Cerebellar cortex (tissue), 1 donor: ENCODE measurements at regions not wholly inside any gene's neighbourhood (a gene's known extent, or its start where the extent isn't known, plus 50 kb on each side); places are given as distances from the start of the nearest gene placed in this dataset.
"Not testable (repeated sequence)": the region's sequence is repeated elsewhere in the genome, so short reads cannot be mapped to it uniquely, and the experiment has no call there.

Experiments used
- DNase-seq: peaks from one replicate; pipeline ENCODE4 v3.0.0-alpha.2; 2015; ENCODE audit warnings: low spot score

DNA sequence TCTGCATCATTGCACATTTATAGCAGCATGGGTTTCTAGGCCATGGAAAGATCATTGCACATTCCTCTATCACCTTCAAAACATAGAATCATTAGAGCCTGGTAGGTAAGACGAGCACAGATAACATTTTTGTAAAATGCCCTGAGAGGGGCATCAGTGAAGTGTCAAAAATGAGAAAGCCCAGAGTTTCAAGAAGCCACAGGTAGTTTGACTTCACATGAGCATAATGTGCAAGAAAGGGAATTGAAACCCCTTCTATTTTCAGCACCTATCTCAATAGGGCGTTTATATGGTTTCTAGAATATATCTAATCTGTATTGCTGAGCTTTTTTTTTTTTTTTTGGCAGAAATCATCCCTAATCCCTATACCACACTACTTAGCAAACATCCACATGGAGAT lies 2441.7 kb downstream of the ARAP2 start:
- DNase-seq: no peak

DNA sequence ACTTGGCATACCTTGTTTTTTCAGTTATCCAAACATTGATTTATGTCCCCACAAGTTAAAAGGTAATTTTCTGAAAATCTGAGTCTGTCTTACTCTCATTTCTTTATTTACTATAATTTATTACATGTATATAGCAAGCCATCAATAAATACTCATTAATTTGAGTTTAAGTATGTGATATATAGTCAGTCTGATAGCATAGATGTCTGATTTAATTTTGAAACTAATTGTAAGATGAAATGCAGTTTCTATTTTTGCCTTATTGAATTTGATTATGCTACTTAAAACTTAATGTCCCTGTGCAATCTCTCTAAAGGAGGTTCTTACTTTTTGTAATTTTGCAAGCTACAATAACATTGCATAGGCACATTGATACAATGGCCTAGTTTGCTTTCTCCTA lies 2418.6 kb downstream of the ARAP2 start:
- DNase-seq: no peak

DNA sequence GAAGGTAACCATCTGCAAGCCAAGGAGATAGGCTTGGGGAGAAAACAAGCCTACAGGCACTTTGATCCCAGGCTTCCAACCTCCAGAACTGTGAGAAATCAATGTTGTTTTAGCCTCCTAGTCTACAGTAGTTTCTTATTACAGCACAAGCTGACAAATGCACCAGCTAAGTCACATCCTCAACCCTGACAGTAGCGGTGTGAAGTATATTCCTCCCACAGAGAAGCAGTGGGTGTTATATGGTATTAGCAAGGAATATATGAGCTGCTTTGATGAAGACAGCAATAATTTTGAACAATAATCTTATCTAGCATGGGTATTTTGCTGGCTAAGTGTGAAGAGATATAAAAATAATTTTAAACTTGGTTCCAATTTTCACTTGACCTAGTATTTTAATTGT lies 2415.0 kb downstream of the ARAP2 start:
- DNase-seq: not testable (repeated sequence)

- DNase-seq: no peak
Observed at GRCh38 chr4:33831442-33832066, 2412.8 kb downstream of the ARAP2 start.

GRCh38 chr4:33835764-33836163 lies 2408.6 kb downstream of the ARAP2 start:
- not testable (repeated sequence) for DNase-seq

GRCh38 chr4:33837043-33837838 lies 2407.1 kb downstream of the ARAP2 start:
- no peak for DNase-seq

DNA sequence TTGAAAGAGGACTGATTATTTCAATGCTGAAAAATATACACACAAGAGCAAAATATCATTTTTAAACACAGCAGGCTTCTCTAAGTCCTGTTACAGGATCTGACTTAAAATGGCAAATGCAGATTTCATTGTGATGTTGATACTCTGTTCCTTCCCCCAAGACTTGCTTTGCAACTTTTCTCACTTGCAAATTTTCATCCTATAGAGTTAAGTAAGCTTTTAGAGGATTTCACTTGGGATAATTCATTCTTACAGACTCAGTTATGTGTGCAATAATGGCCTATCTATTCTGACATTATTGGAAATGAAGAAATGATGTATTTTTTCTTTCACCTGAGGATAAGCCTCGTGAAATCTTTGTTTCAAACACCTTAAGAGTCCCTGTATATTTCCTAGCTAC lies 2403.2 kb downstream of the ARAP2 start:
- no peak for DNase-seq

DNA sequence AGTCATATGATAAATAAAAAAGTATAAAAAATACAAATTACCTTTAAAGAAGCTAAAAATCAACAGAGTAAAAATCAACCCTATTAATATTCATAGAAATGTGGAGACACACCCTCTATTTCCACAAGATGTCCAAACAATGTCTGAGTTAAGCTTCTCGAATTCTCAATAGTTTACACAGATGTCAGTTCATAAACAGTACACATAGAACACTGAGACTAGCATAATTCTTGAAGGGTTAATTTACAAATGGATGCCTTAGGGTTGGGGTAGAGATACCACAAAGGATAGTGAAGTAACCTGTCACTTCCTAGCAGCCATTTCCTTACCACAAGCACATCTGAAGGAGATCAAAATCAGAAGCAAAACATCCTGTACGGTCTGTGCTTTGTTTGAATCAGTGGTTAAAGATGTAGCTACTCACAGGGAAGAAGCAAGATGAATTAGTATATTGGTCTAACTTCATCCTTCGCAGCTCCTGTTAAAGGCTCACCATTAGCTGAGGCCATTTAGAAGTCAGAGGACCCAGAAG lies 2393.9 kb downstream of the ARAP2 start:
- DNase-seq: no peak

DNA sequence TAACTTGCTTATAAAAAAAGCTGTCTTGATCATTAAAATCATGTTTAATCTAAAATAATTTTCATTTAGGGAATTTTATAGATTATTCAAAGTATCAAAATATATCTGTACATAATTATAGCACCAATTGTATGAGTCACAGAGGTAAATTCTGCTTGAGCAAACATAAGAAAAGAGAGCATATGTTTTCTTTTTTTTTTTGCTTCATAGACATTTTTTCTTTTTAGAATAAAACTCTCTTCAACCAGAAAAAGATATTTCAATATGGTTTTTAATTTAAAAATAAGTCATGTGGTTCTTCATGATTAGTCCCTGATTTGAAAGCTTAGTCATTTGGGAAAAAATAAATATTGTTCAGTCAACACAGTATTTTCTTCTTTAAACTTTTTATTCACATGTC lies 2390.6 kb downstream of the ARAP2 start:
- not testable (repeated sequence) for DNase-seq

DNA sequence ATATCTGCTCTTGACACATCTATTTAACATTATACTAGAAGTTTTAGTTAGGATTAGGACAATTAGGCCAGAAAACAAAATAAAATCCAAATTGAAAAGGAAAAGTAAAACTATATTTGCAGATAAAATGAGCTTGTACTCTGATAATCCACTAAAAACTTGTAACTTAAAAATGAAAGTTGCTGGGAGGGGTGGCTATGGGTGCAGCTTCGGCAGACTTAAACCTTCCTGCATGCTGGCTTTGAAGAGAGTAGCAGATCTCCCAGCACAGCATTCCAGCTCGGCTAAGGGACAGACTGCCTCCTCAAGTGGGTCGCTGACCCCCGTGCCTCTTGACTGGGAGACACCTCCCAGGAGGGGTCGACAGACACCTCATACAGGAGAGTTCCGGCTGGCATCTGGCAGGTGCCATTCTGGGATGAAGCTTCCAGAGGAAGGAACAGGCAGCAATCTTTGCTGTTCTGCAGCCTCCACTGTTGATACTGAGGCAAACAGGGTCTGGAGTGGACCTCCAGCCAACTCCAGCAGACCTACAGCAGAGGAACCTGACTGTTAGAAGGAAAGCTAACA lies 2379.9 kb downstream of the ARAP2 start:
- no peak for DNase-seq

- DNase-seq: no peak
Observed at GRCh38 chr4:33873791-33874190, 2370.5 kb downstream of the ARAP2 start.

GRCh38 chr4:33878710-33879109 lies 2365.6 kb downstream of the ARAP2 start:
- no peak for DNase-seq

- DNase-seq: no peak
Observed at GRCh38 chr4:33881176-33881575, 2363.1 kb downstream of the ARAP2 start.

- DNase-seq: no peak
Observed at GRCh38 chr4:33882246-33882990, 2361.9 kb downstream of the ARAP2 start.

- no peak for DNase-seq
Observed at GRCh38 chr4:33883111-33883510, 2361.2 kb downstream of the ARAP2 start.

- DNase-seq: no peak
Observed at GRCh38 chr4:33886356-33886755, 2358.0 kb downstream of the ARAP2 start.

- DNase-seq: no peak
Observed at GRCh38 chr4:33890841-33891240, 2353.5 kb downstream of the ARAP2 start.

- no peak for DNase-seq
Observed at GRCh38 chr4:33911959-33912358, 2332.4 kb downstream of the ARAP2 start.

DNA sequence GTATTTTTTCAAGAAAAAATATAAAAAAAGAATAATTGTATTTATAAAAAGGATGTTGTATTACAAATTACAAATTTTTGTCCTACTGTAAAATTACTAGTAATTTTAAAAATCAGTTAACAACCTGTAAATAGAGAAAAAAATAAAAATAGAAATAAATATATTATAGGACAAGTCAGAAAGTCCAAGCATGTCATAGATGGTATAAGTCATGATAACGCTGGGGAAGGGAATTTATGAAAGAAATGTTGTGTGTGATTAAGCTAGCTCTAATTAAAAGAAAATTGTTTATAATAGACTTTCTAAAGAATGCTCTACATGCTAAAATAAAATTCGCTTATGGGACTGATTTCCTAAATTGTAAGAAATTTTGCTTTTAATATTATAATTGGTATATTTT lies 2329.9 kb downstream of the ARAP2 start:
- no peak for DNase-seq

DNA sequence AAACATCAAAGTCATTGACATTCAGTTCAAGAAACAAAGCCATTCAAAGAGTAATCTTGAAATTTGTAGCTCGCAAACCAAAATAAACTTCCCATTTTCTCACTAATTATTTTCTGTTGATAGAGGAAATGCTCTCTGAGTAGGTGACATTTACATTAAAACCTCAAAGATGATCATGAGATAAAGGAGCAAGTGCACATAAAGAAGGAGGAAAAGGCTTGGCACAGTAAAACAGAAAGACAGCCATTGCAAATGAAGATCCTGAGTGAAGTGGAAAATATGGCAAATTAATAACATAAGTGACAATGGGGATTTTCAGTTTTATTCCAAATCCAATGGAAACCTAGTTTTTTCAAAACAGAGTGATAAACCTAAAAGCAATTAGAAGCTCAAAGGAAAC lies 2320.8 kb downstream of the ARAP2 start:
- DNase-seq: no peak

DNA sequence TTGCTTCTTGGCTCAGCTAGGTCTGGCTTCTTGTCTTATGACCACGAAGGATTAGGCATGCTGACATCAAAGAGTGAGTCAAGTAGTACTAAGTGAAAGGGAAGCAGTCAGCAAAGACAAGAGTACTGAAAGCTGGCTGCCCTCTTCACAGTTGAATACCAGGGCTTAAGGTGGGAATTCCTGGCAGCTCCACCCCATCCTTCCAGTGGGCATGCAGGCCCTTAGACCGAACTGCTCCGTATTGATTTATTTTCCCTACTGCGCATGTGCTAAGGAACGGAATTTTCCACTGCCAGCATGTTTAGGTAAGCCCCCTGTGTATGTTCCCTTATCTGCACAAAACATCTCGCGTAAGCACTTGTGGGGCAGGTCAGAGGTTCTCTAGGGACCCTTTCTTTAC lies 2320.1 kb downstream of the ARAP2 start:
- DNase-seq: no peak

DNA sequence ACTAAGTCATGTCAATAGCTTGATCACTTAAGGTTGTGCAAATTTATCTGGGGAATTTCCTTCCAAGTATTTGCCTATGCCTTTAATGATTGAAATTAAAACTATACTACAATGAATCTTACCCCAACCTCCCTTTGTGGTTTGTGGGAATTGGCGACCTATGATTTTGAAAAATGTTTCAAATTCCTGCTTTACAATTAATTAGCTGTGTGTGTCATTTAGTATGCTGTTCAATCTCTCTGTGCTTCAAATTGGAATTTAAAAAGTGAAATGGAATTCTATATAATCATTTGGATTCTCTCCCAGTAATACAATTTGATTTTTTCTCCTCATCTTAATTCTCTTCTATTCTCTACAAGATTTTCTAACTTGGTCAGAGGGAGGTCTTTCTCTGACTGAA lies 2319.5 kb downstream of the ARAP2 start:
- no peak for DNase-seq
